Nephron progenitor cell (in vitro differentiated cells): ENCODE measurements at regions not wholly inside any gene's neighbourhood (a gene's known extent, or its start where the extent isn't known, plus 50 kb on each side); places are given as distances from the start of the nearest gene placed in this dataset.
"Not testable (repeated sequence)": the region's sequence is repeated elsewhere in the genome, so short reads cannot be mapped to it uniquely, and the experiment has no call there.

ENCODE experiments used
- DNase-seq: peaks from one replicate; pipeline ENCODE4 v3.0.0; 2021
- H3K27ac Mint-ChIP-seq: 2 replicates; pipeline ENCODE4 v1.8.0; 2021; ENCODE audit warnings: mild to moderate bottlenecking, moderate library complexity, mixed read lengths
- H3K27me3 Mint-ChIP-seq: 2 replicates; pipeline ENCODE4 v1.8.0; 2021; ENCODE audit warnings: mild to moderate bottlenecking, low read depth, mixed read lengths; ENCODE audit not compliant: poor library complexity
- H3K36me3 Mint-ChIP-seq: 2 replicates; pipeline ENCODE4 v1.8.0; 2021; ENCODE audit warnings: low read depth, mixed read lengths
- H3K4me1 Mint-ChIP-seq: 2 replicates; pipeline ENCODE4 v1.8.0; 2021; ENCODE audit warnings: mixed read lengths
- H3K4me3 Mint-ChIP-seq: 2 replicates; pipeline ENCODE4 v1.8.0; 2021; ENCODE audit warnings: mild to moderate bottlenecking, moderate library complexity, mixed read lengths
- H3K9me3 Mint-ChIP-seq: 2 replicates; pipeline ENCODE4 v1.8.0; 2021; ENCODE audit warnings: mild to moderate bottlenecking, moderate library complexity, mixed read lengths
- CTCF ChIP-seq: fragments of 200-600 bp; sonication (generic); IDR thresholded peaks from 2 replicates; pipeline ENCODE4 v1.5.0; 2021; ENCODE audit warnings: antibody characterized with exemption

- no peak for TF ChIP-seq CTCF
- H3K36me3 Mint-ChIP-seq, result no peaks in the 10 kb centered on the region
- no peak overlapping the region for H3K4me3 Mint-ChIP-seq
- no peak overlapping the region for H3K27ac Mint-ChIP-seq
- no peaks in the 10 kb centered on the region for H3K9me3 Mint-ChIP-seq
- H3K27me3 Mint-ChIP-seq, result no peaks in the 10 kb centered on the region
- H3K4me1 Mint-ChIP-seq, result no peaks in the 10 kb centered on the region
- DNase-seq, result no peak
Observed at GRCh38 chr12:58009405-58010195, 68.2 kb downstream of the ATP23 start.

DNA sequence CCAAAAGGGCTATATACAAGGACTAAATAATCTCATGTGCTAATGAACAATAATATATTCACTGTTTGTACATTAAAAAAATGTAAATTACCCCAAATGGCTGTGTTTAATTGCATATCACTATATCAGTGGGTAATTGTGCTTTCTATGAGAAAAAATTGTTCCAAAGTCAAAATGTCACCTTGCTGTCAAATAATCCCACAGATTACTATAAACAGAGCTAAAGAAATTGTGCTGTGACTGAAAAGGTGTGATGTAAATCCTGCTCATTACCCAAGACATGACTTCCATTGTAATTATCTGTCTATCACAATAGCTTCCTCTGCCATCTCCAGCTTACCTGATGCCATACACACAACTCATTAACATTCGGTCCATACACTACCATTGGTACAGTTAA, 70.3 kb downstream of the ATP23 start:
- no peak for DNase-seq
- Mint-ChIP-seq H3K27ac (no peak overlapping the region), H3K4me1 (no peaks in the 10 kb centered on the region), H3K4me3 (no peak overlapping the region), H3K36me3 (no peaks in the 10 kb centered on the region), H3K9me3 (peaks cover 1% of the 10 kb centered on the region), H3K27me3 (no peaks in the 10 kb centered on the region)
- TF ChIP-seq CTCF, result no peak

DNA sequence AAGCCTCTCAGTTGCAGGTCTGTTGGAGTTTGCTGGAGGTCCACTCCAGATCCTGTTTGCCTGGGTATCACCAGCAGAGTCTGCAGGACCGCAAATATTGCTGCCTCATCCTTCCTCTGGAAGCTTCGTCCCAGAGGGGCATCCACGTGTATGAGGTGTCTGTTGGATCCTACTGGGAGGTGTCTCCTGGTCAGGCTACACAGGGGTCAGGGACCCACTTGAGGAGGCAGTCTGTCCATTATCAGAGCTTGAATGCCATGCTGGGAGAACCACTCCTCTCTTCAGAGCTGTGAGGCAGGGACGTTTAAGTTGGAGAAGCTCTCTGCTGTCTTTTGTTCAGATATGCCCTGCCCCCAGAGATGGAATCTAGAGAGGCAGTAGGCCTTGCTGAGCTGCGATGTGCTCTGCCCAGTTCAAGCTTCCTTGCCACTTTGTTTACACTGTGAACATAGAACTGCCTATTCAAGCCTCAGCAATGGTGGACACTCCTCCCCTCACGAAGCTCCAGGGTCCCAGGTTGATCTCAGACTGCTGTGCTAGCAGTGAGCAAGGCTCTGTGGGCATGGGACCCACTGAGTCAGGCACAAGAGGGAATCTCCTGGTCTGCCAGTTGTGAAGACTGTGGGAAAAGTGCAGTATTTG, 81.1 kb downstream of the ATP23 start:
- H3K9me3 Mint-ChIP-seq, result peaks cover 40% of the 10 kb centered on the region
- H3K27me3 Mint-ChIP-seq, DNase-seq, H3K4me3 Mint-ChIP-seq, H3K27ac Mint-ChIP-seq, H3K36me3 Mint-ChIP-seq, H3K4me1 Mint-ChIP-seq: not testable (repeated sequence)

GRCh38 chr12:58025431-58025830, 84.1 kb downstream of the ATP23 start:
- DNase-seq, result no peak
- no peak for TF ChIP-seq CTCF
- H3K4me1 Mint-ChIP-seq, result no peaks in the 10 kb centered on the region
- peak overlapping the region; percentile 62 for H3K27ac Mint-ChIP-seq
- H3K9me3 Mint-ChIP-seq, result peaks cover 16% of the 10 kb centered on the region
- no peak overlapping the region for H3K4me3 Mint-ChIP-seq
- H3K36me3 Mint-ChIP-seq, result no peaks in the 10 kb centered on the region
- peaks cover 4% of the 10 kb centered on the region for H3K27me3 Mint-ChIP-seq

- Mint-ChIP-seq H3K36me3 (no peaks in the 10 kb centered on the region), H3K4me1 (no peaks in the 10 kb centered on the region), H3K9me3 (peaks cover 19% of the 10 kb centered on the region), H3K4me3 (no peak overlapping the region), H3K27ac (peak overlapping the region; percentile 13), H3K27me3 (no peaks in the 10 kb centered on the region)
- no peak for TF ChIP-seq CTCF
- no peak for DNase-seq
Observed at GRCh38 chr12:58026426-58026825, 85.1 kb downstream of the ATP23 start.

GRCh38 chr12:58026897-58027891, 85.8 kb downstream of the ATP23 start:
- no peak for DNase-seq
- no peak for TF ChIP-seq CTCF
- no peak overlapping the region for H3K27ac Mint-ChIP-seq
- no peaks in the 10 kb centered on the region for H3K4me1 Mint-ChIP-seq
- H3K9me3 Mint-ChIP-seq, result peaks cover 22% of the 10 kb centered on the region
- H3K36me3 Mint-ChIP-seq, result no peaks in the 10 kb centered on the region
- H3K4me3 Mint-ChIP-seq, result no peak overlapping the region
- no peaks in the 10 kb centered on the region for H3K27me3 Mint-ChIP-seq
